IMR-90 (cell line): ENCODE measurements at regions not wholly inside any gene's neighbourhood (a gene's known extent, or its start where the extent isn't known, plus 50 kb on each side); places are given as distances from the start of the nearest gene placed in this dataset.

ENCODE experiments used
- ATAC-seq: fragments of 200-7000 bp; cut with Tn5 transposase; 2 replicates; pipeline ENCODE4 v1.9.1; 2020; ENCODE audit warnings: low read depth, mild to moderate bottlenecking, moderate library complexity
- BruUV-seq: library from RNA; stranded (reverse); fragments of 400-500 nt; replicated peaks from 2 replicates; lab custom pipeline; 2021; lab: Mats Ljungman, UMichigan
- CTCF ChIA-PET: fragments of 300-600 bp; formaldehyde crosslinking; extraction: SDS; loops from one replicate; lab custom pipeline; 2021; ENCODE audit warnings: antibody characterized with exemption; lab: Yijun Ruan, JAX
- POLR2A ChIA-PET: fragments of 300-600 bp; sonication (Branson Sonifier 250); formaldehyde crosslinking; loops from one replicate; lab custom pipeline; 2022; ENCODE audit warnings: antibody characterized with exemption; ENCODE audit not compliant: unreplicated experiment; lab: Charles Lee
- DNase-seq: peaks from one replicate; pipeline ENCODE4 v3.0.0; 2013
- H2AFZ ChIP-seq: replicated peaks from 2 replicates; pipeline ENCODE3; 2013; ENCODE audit warnings: low read length, mild to moderate bottlenecking; ENCODE audit not compliant: poor library complexity
- H2AK5ac ChIP-seq: 2 replicates; pipeline ENCODE4 v1.6.1; 2013; ENCODE audit warnings: low read depth, low read length, inconsistent platforms
- H2AK9ac ChIP-seq: replicated peaks from 2 replicates; pipeline ENCODE3; 2013; ENCODE audit warnings: mild to moderate bottlenecking, low read depth, low read length, moderate library complexity; ENCODE audit not compliant: poor library complexity
- H2BK120ac ChIP-seq: 2 replicates; pipeline ENCODE4 v1.6.1; 2013; ENCODE audit warnings: low read depth, low read length, inconsistent platforms
- H2BK15ac ChIP-seq: 3 replicates; pipeline ENCODE4 v1.6.1; 2013; ENCODE audit warnings: low read depth, low read length, inconsistent platforms
- H2BK20ac ChIP-seq: 2 replicates; pipeline ENCODE4 v1.6.1; 2013; ENCODE audit warnings: low read depth, mild to moderate bottlenecking, inconsistent platforms, low read length, moderate library complexity
- H2BK5ac ChIP-seq: 2 replicates; pipeline ENCODE4 v1.6.1; 2013; ENCODE audit warnings: mild to moderate bottlenecking, low read depth, low read length, inconsistent platforms; ENCODE audit not compliant: poor library complexity, severe bottlenecking
- H3K14ac ChIP-seq: replicated peaks from 2 replicates; pipeline ENCODE4 v1.6.1; 2013; ENCODE audit warnings: low read depth, low read length, inconsistent platforms
- H3K18ac ChIP-seq: 2 replicates; pipeline ENCODE4 v1.6.1; 2013; ENCODE audit warnings: low read depth, low read length, control low read depth
- H3K23ac ChIP-seq: 2 replicates; pipeline ENCODE4 v1.6.1; 2013; ENCODE audit warnings: low read depth, low read length, inconsistent platforms
- H3K27ac ChIP-seq: 2 replicates; pipeline ENCODE4 v1.5.1; 2013; ENCODE audit warnings: mild to moderate bottlenecking, control low read depth, low read length; ENCODE audit not compliant: insufficient read depth
- H3K27me3 ChIP-seq: 2 replicates; pipeline ENCODE4 v1.6.1; 2013; ENCODE audit warnings: low read length; ENCODE audit not compliant: control insufficient read depth, insufficient read depth
- H3K36me3 ChIP-seq: 2 replicates; pipeline ENCODE4 v1.6.1; 2013; ENCODE audit warnings: low read length, mixed read lengths; ENCODE audit not compliant: control insufficient read depth, insufficient read depth
- H3K4ac ChIP-seq: 2 replicates; pipeline ENCODE4 v1.6.1; 2013; ENCODE audit warnings: low read depth, low read length, inconsistent platforms
- H3K4me1 ChIP-seq: 2 replicates; pipeline ENCODE4 v1.6.1; 2013; ENCODE audit warnings: low read length, mixed read lengths; ENCODE audit not compliant: control insufficient read depth, insufficient read depth
- H3K4me2 ChIP-seq: 2 replicates; pipeline ENCODE4 v1.6.1; 2013; ENCODE audit warnings: low read depth, mild to moderate bottlenecking, control low read depth, low read length, moderate library complexity
- H3K4me3 ChIP-seq: 2 replicates; pipeline ENCODE4 v1.5.1; 2013; ENCODE audit warnings: low read depth, mild to moderate bottlenecking, control low read depth, low read length, moderate library complexity; ENCODE audit not compliant: insufficient read depth
- H3K56ac ChIP-seq: 2 replicates; pipeline ENCODE4 v1.6.1; 2013; ENCODE audit warnings: low read length, inconsistent platforms; ENCODE audit not compliant: insufficient read depth; ENCODE audit errors: extremely low read depth
- H3K79me1 ChIP-seq, 2 experiments: 2 replicates each; pipeline ENCODE4 v1.6.1; 2013; ENCODE audit warnings: low read length in 2 of 2, inconsistent platforms in 1 of 2, low read depth in 1 of 2
- H3K9ac ChIP-seq: 2 replicates; pipeline ENCODE4 v1.6.1; 2013; ENCODE audit warnings: low read depth, low read length, control low read depth
- H3K9me1 ChIP-seq: 2 replicates; pipeline ENCODE4 v1.6.1; 2013; ENCODE audit warnings: low read length, inconsistent platforms; ENCODE audit not compliant: insufficient read depth
- H3K9me3 ChIP-seq: 2 replicates; pipeline ENCODE4 v1.6.1; 2013; ENCODE audit warnings: low read length; ENCODE audit not compliant: control insufficient read depth, insufficient read depth
- H4K20me1 ChIP-seq: 2 replicates; pipeline ENCODE4 v1.6.1; 2013; ENCODE audit warnings: low read length, inconsistent platforms; ENCODE audit not compliant: insufficient read depth
- H4K5ac ChIP-seq: 2 replicates; pipeline ENCODE4 v1.6.1; 2013; ENCODE audit warnings: mild to moderate bottlenecking, low read depth, low read length, control low read depth
- H4K8ac ChIP-seq, 2 experiments: 2 replicates each; pipeline ENCODE4 v1.6.1; 2013; ENCODE audit warnings: low read depth in 2 of 2, low read length in 2 of 2, control low read depth in 1 of 2, inconsistent platforms in 1 of 2
- H4K91ac ChIP-seq: 2 replicates; pipeline ENCODE4 v1.6.1; 2013; ENCODE audit warnings: low read depth, low read length, inconsistent platforms; ENCODE audit not compliant: insufficient read depth
- ELK1 ChIP-seq: fragments of 150-350 bp; IDR thresholded peaks from 2 replicates; pipeline ENCODE4 v1.6.1; 2016; ENCODE audit warnings: low read depth, mild to moderate bottlenecking, low read length, moderate library complexity, borderline replicate concordance
- MAFK ChIP-seq: IDR thresholded peaks from 2 replicates; pipeline ENCODE4 v1.6.1; 2012; ENCODE audit warnings: low read depth, low read length, improper control_type of control experiment
- POLR2A ChIP-seq: IDR thresholded peaks from 2 replicates; pipeline ENCODE4 v1.6.1; 2012; ENCODE audit warnings: mild to moderate bottlenecking, low read depth, low read length
- WGBS, 2 experiments: methylation state at CpG; one replicate each; pipeline versions ENCODE4 v1.1.5 to v1.1.7; 2013; ENCODE audit warnings: missing lambda C conversion rate in 2 of 2; ENCODE audit not compliant: insufficient read length in 1 of 2; ENCODE audit errors: extremely low coverage in 2 of 2; 5-methylcytosine and 5-hydroxymethylcytosine counted together
- dilution Hi-C: fragments of 300-500 bp; cut with HindIII; formaldehyde crosslinking; loops from one replicate; pipeline ENCODE4 v1.14.3; 2018; ENCODE audit warnings: low sequenced_read_pairs; ENCODE audit not compliant: unreplicated experiment
- in situ Hi-C: fragments of 300-500 bp; cut with MboI; formaldehyde crosslinking; loops from 3 replicates; pipeline ENCODE4 v1.14.3; 2019; ENCODE audit warnings: low sequenced_read_pairs, inconsistent platforms, mixed read lengths
- intact Hi-C: fragments of 100-400 bp; cut with micrococcal nuclease; formaldehyde crosslinking; loops from 2 replicates; pipeline ENCODE4 v1.10.0; 2022

DNA sequence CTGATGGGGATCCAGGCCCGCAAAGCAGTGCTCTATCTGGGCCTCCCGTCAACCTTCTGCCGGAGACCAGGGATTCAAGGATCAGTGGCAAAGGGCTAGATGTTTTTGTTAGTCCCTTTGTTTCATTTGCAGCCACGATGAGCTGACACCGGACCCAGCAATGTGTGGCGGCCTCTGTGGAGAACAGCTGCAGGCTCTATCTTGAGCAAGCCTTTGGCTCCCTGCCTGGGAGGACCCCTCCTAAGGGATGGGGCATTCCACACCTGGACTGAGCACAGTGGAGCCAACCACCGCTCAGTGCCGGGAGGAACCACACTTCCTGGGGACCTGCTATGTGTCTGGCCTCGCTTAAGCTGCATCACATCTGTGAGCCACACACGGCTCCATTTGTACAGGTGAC, 215.8 kb downstream of the RBFOX3 start:
- ATAC-seq (no peak), DNase-seq (no peak)
- H3K4me1 ChIP-seq: no peaks in the 10 kb centered on the region
- peaks cover 26% of the 10 kb centered on the region for H3K27me3 ChIP-seq
- no peak overlapping the region for H3K56ac ChIP-seq
- no peak overlapping the region for H2BK15ac ChIP-seq
- no TSS peak for BruUV-seq
- no peak overlapping the region for H3K14ac ChIP-seq
- no peak overlapping the region for H4K5ac ChIP-seq
- no peak overlapping the region for H3K4me3 ChIP-seq
- H3K79me1 ChIP-seq: no peaks in the 10 kb centered on the region
- no peak overlapping the region for H3K9ac ChIP-seq
- peaks cover 2% of the 10 kb centered on the region; the same call in 1 of the 2 replicates for H3K9me1 ChIP-seq
- H3K4me2 ChIP-seq: no peak overlapping the region
- H2AFZ ChIP-seq: no peak overlapping the region
- no peak overlapping the region for H2BK120ac ChIP-seq
- H4K91ac ChIP-seq: no peak overlapping the region
- no peak overlapping the region for H2AK9ac ChIP-seq
- H2BK5ac ChIP-seq: no peak overlapping the region
- no peak overlapping the region for H4K8ac ChIP-seq
- H2BK20ac ChIP-seq: no peak overlapping the region
- no peak overlapping the region for H3K4ac ChIP-seq
- in situ Hi-C loops: loop anchor here (10.0 to 25.0 kb wide), 3 partner anchors 310 to 533 kb away; no protein-coding TSS in a partner anchor
- no peaks in the 10 kb centered on the region for H3K9me3 ChIP-seq
- H3K18ac ChIP-seq: no peak overlapping the region
- no peaks in the 10 kb centered on the region for H4K20me1 ChIP-seq
- no peak overlapping the region for H3K27ac ChIP-seq
- no peak overlapping the region for H3K23ac ChIP-seq
- CTCF ChIA-PET: no interaction called here
- dilution Hi-C loops: no loop called here
- no peak overlapping the region for H2AK5ac ChIP-seq
- no peaks in the 10 kb centered on the region for H3K36me3 ChIP-seq
- no peak for TF ChIP-seq POLR2A
- no peak for TF ChIP-seq ELK1
- TF ChIP-seq MAFK: no peak
- WGBS, 2 experiments: 56% methylated on average over 6 of the region's 10 CpGs; no CpG with 5 or more reads in 1 of the 2 experiments
- intact Hi-C loops: no loop called here
- POLR2A ChIA-PET: no interaction called here
